ENCODE measurements at regions not wholly inside any gene's neighbourhood (a gene's known extent, or its start where the extent isn't known, plus 50 kb on each side); places are given as distances from the start of the nearest gene placed in this dataset.

DNA sequence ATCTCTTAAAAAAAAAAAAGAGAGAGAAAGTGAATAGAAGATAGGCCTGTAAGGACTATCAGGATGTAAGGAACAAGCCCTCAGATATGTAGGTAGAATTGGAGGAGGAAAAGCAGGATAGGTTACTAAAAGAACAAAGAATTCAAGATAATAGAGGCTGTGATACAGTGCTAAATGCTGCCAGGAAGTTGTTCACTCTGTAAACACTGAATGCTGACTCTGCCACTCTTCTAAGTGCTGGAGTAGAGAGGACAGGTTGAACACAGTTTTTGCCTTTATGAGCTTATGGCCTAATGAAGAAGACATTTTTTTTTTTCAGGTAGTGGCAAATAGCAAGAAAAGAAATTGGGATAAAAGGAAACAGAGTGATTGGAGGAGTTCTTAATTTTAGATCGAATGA is 90.6 kb upstream of the ZNF678 start:
- WGBS (ENCODE audit: insufficient coverage, low coverage, low lambda C conversion rate, missing lambda C conversion rate): 47% methylated on average over 1 of the region's 1 CpG
- no peaks in the 10 kb centered on the region for H3K36me3 ChIP-seq
- intact Hi-C loops (cut with DNase I): no loop called here
- H3K4me1 ChIP-seq: no peaks in the 10 kb centered on the region
- no peak for DNase-seq
- no peaks in the 10 kb centered on the region for H3K9me3 ChIP-seq
- no peak overlapping the region for H3K4me3 ChIP-seq
- TF ChIP-seq, protein P1, sequence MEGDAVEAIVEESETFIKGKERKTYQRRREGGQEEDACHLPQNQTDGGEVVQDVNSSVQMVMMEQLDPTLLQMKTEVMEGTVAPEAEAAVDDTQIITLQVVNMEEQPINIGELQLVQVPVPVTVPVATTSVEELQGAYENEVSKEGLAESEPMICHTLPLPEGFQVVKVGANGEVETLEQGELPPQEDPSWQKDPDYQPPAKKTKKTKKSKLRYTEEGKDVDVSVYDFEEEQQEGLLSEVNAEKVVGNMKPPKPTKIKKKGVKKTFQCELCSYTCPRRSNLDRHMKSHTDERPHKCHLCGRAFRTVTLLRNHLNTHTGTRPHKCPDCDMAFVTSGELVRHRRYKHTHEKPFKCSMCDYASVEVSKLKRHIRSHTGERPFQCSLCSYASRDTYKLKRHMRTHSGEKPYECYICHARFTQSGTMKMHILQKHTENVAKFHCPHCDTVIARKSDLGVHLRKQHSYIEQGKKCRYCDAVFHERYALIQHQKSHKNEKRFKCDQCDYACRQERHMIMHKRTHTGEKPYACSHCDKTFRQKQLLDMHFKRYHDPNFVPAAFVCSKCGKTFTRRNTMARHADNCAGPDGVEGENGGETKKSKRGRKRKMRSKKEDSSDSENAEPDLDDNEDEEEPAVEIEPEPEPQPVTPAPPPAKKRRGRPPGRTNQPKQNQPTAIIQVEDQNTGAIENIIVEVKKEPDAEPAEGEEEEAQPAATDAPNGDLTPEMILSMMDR (IDR thresholded peaks at IDR 0.05): no peak
- no peak for TF ChIP-seq POLR2A (IDR thresholded peaks at IDR 0.05)
- H3K27me3 ChIP-seq: no peaks in the 10 kb centered on the region
- ATAC-seq: no peak
- H3K27ac ChIP-seq: no peak overlapping the region

DNA sequence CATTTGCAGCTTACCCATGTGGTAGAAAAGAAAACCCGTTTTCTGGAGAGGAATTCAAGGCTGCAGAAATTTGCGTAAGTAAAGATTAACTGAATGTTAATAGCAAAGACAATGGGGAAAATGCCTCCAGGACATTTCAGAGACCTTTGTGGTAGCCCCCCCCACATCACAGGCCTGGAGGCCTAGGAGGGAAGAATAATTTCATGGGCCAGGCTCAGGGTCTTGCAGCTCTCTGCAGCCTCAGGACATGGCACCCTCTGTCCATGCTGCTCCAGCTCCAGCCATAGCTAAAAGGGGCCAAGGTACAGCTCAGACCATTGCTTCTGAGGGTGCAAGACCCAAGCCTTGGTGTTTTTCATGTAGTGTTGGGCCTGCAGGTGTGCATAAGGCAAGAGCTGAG is 92.7 kb upstream of the ZNF678 start:
- Histone ChIP-seq H3K9me3 (no peaks in the 10 kb centered on the region), H3K27ac (no peak overlapping the region), H3K27me3 (no peaks in the 10 kb centered on the region), H3K4me1 (no peaks in the 10 kb centered on the region), H3K4me3 (no peak overlapping the region), H3K36me3 (no peaks in the 10 kb centered on the region)
- TF ChIP-seq POLR2A (IDR thresholded peaks at IDR 0.05): no peak
- TF ChIP-seq, protein P1 (IDR thresholded peaks at IDR 0.05): no peak
- WGBS (ENCODE audit: insufficient coverage, low coverage, low lambda C conversion rate, missing lambda C conversion rate): 82% methylated on average over 2 of the region's 2 CpGs
- intact Hi-C loops (cut with DNase I): no loop called here
- DNase-seq (no peak), ATAC-seq (no peak)

DNA sequence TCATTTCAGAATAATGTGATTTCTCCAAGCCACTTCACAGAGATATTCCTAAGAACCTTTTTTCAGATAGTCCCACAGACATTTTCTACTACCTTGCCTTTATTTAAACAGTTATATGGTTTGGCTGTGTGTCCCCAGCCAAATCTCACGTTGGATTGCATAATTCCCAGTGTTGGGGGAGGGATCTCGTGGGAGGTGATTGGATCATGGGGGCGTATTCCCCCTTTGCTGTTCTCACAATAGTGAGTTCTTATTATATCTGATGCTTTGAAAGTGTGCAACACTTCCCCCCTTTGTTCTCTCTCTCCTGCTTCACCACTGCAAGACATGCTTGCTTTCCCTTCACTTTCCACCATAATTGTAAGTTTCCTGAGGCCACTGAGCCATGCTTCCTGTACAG is 93.6 kb upstream of the ZNF678 start:
- TF ChIP-seq, protein P1 (IDR thresholded peaks at IDR 0.05): no peak
- TF ChIP-seq POLR2A (IDR thresholded peaks at IDR 0.05): no peak
- intact Hi-C loops (cut with DNase I): no loop called here
- H3K27me3 ChIP-seq: no peaks in the 10 kb centered on the region
- WGBS (ENCODE audit: insufficient coverage, low coverage, low lambda C conversion rate, missing lambda C conversion rate): 33% methylated on average over 3 of the region's 3 CpGs
- no peaks in the 10 kb centered on the region for H3K36me3 ChIP-seq
- H3K27ac ChIP-seq: no peak overlapping the region
- DNase-seq (no peak), ATAC-seq (no peak)
- no peaks in the 10 kb centered on the region for H3K4me1 ChIP-seq
- H3K9me3 ChIP-seq: no peaks in the 10 kb centered on the region
- no peak overlapping the region for H3K4me3 ChIP-seq

DNA sequence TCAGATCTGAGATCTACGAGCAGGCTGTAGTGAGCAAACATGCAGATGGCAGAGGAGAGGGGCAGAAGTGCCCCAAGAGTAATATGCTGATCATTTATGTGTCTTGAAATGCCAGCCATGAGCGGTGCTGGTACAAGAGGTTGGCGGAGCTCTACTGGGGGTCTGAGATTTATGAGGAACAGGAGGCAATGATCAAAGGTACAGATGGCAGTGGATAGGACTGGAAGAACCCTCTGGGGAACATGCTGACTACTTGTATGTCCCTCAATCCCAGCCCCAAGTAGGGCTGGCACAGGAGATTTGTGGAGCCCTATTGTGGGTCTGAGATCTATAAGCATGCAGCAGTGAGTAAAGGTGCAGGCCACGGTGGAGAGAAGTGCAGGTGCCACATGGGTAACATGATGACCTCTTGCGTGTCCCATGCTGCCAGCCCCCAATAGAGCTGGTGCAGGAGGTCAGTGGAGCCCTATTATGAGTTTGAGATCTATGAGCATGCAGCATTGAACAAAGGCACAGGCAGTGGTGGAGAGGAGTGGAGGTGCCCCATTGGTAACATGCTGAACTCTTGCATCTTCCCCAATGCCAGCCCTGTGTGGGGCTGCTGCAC is 97.2 kb upstream of the ZNF678 start:
- DNase-seq (no peak), ATAC-seq (no peak)
- no peak for TF ChIP-seq POLR2A (IDR thresholded peaks at IDR 0.05)
- TF ChIP-seq, protein P1 (IDR thresholded peaks at IDR 0.05): no peak
- H3K36me3 ChIP-seq: no peaks in the 10 kb centered on the region
- intact Hi-C loops (cut with DNase I): no loop called here
- no peak overlapping the region for H3K4me3 ChIP-seq
- H3K27me3 ChIP-seq: no peaks in the 10 kb centered on the region
- H3K9me3 ChIP-seq: no peaks in the 10 kb centered on the region
- no peaks in the 10 kb centered on the region for H3K4me1 ChIP-seq
- WGBS (ENCODE audit: insufficient coverage, low coverage, low lambda C conversion rate, missing lambda C conversion rate): 51% methylated on average over 4 of the region's 5 CpGs
- H3K27ac ChIP-seq: no peak overlapping the region

DNA sequence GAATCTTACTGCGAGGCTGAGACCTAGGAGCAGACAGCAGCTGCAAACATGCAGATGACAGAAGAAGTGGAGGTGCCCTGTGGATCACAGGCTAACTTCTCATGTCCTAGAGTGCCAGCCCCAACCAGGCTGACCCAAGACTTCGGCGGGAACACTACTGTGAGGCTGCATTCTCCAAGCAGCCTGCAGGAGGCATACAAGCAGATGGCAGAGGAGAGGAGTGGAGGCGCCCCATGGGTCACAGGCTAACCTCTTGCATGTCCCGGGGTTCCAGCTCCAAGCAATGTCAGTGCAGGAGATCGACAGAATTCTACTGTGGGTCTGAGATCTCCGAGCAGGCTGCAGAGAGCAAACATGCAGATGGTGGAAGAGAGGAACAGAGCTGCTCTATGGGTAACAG is 98.1 kb upstream of the ZNF678 start:
- WGBS (ENCODE audit: insufficient coverage, low coverage, low lambda C conversion rate, missing lambda C conversion rate): no CpG with 5 or more reads among the region's 7 CpGs
- no peaks in the 10 kb centered on the region for H3K4me1 ChIP-seq
- H3K9me3 ChIP-seq: no peaks in the 10 kb centered on the region
- no peaks in the 10 kb centered on the region for H3K27me3 ChIP-seq
- no peak overlapping the region for H3K4me3 ChIP-seq
- intact Hi-C loops (cut with DNase I): no loop called here
- H3K27ac ChIP-seq: no peak overlapping the region
- TF ChIP-seq, protein P1 (IDR thresholded peaks at IDR 0.05): no peak
- no peak for TF ChIP-seq POLR2A (IDR thresholded peaks at IDR 0.05)
- H3K36me3 ChIP-seq: no peaks in the 10 kb centered on the region
- ATAC-seq (no peak), DNase-seq (no peak)
